ENCODE measurements at regions not wholly inside any gene's neighbourhood (a gene's known extent, or its start where the extent isn't known, plus 50 kb on each side); places are given as distances from the start of the nearest gene placed in this dataset.

GRCh38 chr5:163604013-163604412, 98.6 kb downstream of the MAT2B start:
- Histone ChIP-seq H3K36me3 (ENCODE audit: insufficient read depth, low read length) (no peaks in the 10 kb centered on the region), H2AFZ (ENCODE audit: low read depth, low read length) (no peak overlapping the region), H3K4me1 (ENCODE audit: insufficient read depth, low read length) (no peaks in the 10 kb centered on the region), H3K27me3 (ENCODE audit: insufficient read depth, low read length) (no peaks in the 10 kb centered on the region), H3K4me3 (ENCODE audit: low read length) (no peak overlapping the region), H3K9me3 (ENCODE audit: low read length) (no peaks in the 10 kb centered on the region)

- no peak overlapping the region for H2AFZ ChIP-seq (ENCODE audit: low read depth, low read length)
- no peaks in the 10 kb centered on the region for H3K9me3 ChIP-seq (ENCODE audit: low read length)
- no peaks in the 10 kb centered on the region for H3K36me3 ChIP-seq (ENCODE audit: insufficient read depth, low read length)
- H3K4me3 ChIP-seq (ENCODE audit: low read length), result no peak overlapping the region
- H3K4me1 ChIP-seq (ENCODE audit: insufficient read depth, low read length), result no peaks in the 10 kb centered on the region
- H3K27me3 ChIP-seq (ENCODE audit: insufficient read depth, low read length), result no peaks in the 10 kb centered on the region
Observed at GRCh38 chr5:163607256-163607655, 101.8 kb downstream of the MAT2B start.

- Histone ChIP-seq H3K9me3 (ENCODE audit: low read length) (no peaks in the 10 kb centered on the region), H3K4me1 (ENCODE audit: insufficient read depth, low read length) (no peaks in the 10 kb centered on the region), H2AFZ (ENCODE audit: low read depth, low read length) (no peak overlapping the region), H3K27me3 (ENCODE audit: insufficient read depth, low read length) (no peaks in the 10 kb centered on the region), H3K4me3 (ENCODE audit: low read length) (no peak overlapping the region), H3K36me3 (ENCODE audit: insufficient read depth, low read length) (no peaks in the 10 kb centered on the region)
Observed at GRCh38 chr5:163608621-163609020, 103.2 kb downstream of the MAT2B start.

- Histone ChIP-seq H3K27me3 (ENCODE audit: insufficient read depth, low read length) (no peaks in the 10 kb centered on the region), H3K4me1 (ENCODE audit: insufficient read depth, low read length) (no peaks in the 10 kb centered on the region), H2AFZ (ENCODE audit: low read depth, low read length) (no peak overlapping the region), H3K4me3 (ENCODE audit: low read length) (no peak overlapping the region), H3K36me3 (ENCODE audit: insufficient read depth, low read length) (no peaks in the 10 kb centered on the region), H3K9me3 (ENCODE audit: low read length) (no peaks in the 10 kb centered on the region)
Observed at GRCh38 chr5:163609910-163610309, 104.5 kb downstream of the MAT2B start.

GRCh38 chr5:163612358-163613149, 107.1 kb downstream of the MAT2B start:
- no peaks in the 10 kb centered on the region for H3K27me3 ChIP-seq (ENCODE audit: insufficient read depth, low read length)
- H3K4me1 ChIP-seq (ENCODE audit: insufficient read depth, low read length), result no peaks in the 10 kb centered on the region
- H3K9me3 ChIP-seq (ENCODE audit: low read length), result no peaks in the 10 kb centered on the region
- no peak overlapping the region for H3K4me3 ChIP-seq (ENCODE audit: low read length)
- H2AFZ ChIP-seq (ENCODE audit: low read depth, low read length), result no peak overlapping the region
- H3K36me3 ChIP-seq (ENCODE audit: insufficient read depth, low read length), result no peaks in the 10 kb centered on the region

- no peak overlapping the region for H2AFZ ChIP-seq (ENCODE audit: low read depth, low read length)
- no peaks in the 10 kb centered on the region for H3K36me3 ChIP-seq (ENCODE audit: insufficient read depth, low read length)
- no peaks in the 10 kb centered on the region for H3K4me1 ChIP-seq (ENCODE audit: insufficient read depth, low read length)
- H3K4me3 ChIP-seq (ENCODE audit: low read length), result no peak overlapping the region
- no peaks in the 10 kb centered on the region for H3K9me3 ChIP-seq (ENCODE audit: low read length)
- H3K27me3 ChIP-seq (ENCODE audit: insufficient read depth, low read length), result no peaks in the 10 kb centered on the region
Observed at GRCh38 chr5:163613150-163613442, 107.7 kb downstream of the MAT2B start.

GRCh38 chr5:163614787-163615186, 109.4 kb downstream of the MAT2B start:
- no peaks in the 10 kb centered on the region for H3K36me3 ChIP-seq (ENCODE audit: insufficient read depth, low read length)
- no peaks in the 10 kb centered on the region for H3K27me3 ChIP-seq (ENCODE audit: insufficient read depth, low read length)
- H3K4me3 ChIP-seq (ENCODE audit: low read length), result no peak overlapping the region
- no peaks in the 10 kb centered on the region for H3K9me3 ChIP-seq (ENCODE audit: low read length)
- H2AFZ ChIP-seq (ENCODE audit: low read depth, low read length), result no peak overlapping the region
- H3K4me1 ChIP-seq (ENCODE audit: insufficient read depth, low read length), result no peaks in the 10 kb centered on the region

- Histone ChIP-seq H3K36me3 (ENCODE audit: insufficient read depth, low read length) (no peaks in the 10 kb centered on the region), H2AFZ (ENCODE audit: low read depth, low read length) (no peak overlapping the region), H3K4me1 (ENCODE audit: insufficient read depth, low read length) (peaks cover 10% of the 10 kb centered on the region), H3K9me3 (ENCODE audit: low read length) (no peaks in the 10 kb centered on the region), H3K4me3 (ENCODE audit: low read length) (no peak overlapping the region), H3K27me3 (ENCODE audit: insufficient read depth, low read length) (no peaks in the 10 kb centered on the region)
Observed at GRCh38 chr5:163619273-163619934, 114.0 kb downstream of the MAT2B start.

GRCh38 chr5:163619951-163620350, 114.5 kb downstream of the MAT2B start:
- Histone ChIP-seq H3K4me3 (ENCODE audit: low read length) (no peak overlapping the region), H3K36me3 (ENCODE audit: insufficient read depth, low read length) (no peaks in the 10 kb centered on the region), H3K27me3 (ENCODE audit: insufficient read depth, low read length) (no peaks in the 10 kb centered on the region), H2AFZ (ENCODE audit: low read depth, low read length) (no peak overlapping the region), H3K4me1 (ENCODE audit: insufficient read depth, low read length) (peaks cover 10% of the 10 kb centered on the region), H3K9me3 (ENCODE audit: low read length) (no peaks in the 10 kb centered on the region)

- Histone ChIP-seq H3K27me3 (ENCODE audit: insufficient read depth, low read length) (no peaks in the 10 kb centered on the region), H3K4me3 (ENCODE audit: low read length) (no peak overlapping the region), H3K9me3 (ENCODE audit: low read length) (no peaks in the 10 kb centered on the region), H3K4me1 (ENCODE audit: insufficient read depth, low read length) (peaks cover 10% of the 10 kb centered on the region), H2AFZ (ENCODE audit: low read depth, low read length) (peak overlapping the region; percentile 34), H3K36me3 (ENCODE audit: insufficient read depth, low read length) (no peaks in the 10 kb centered on the region)
Observed at GRCh38 chr5:163622799-163623198, 117.4 kb downstream of the MAT2B start.

- Histone ChIP-seq H3K9me3 (ENCODE audit: low read length) (no peaks in the 10 kb centered on the region), H3K36me3 (ENCODE audit: insufficient read depth, low read length) (no peaks in the 10 kb centered on the region), H3K4me1 (ENCODE audit: insufficient read depth, low read length) (peaks cover 10% of the 10 kb centered on the region), H2AFZ (ENCODE audit: low read depth, low read length) (no peak overlapping the region), H3K4me3 (ENCODE audit: low read length) (no peak overlapping the region), H3K27me3 (ENCODE audit: insufficient read depth, low read length) (no peaks in the 10 kb centered on the region)
Observed at GRCh38 chr5:163623524-163623923, 118.1 kb downstream of the MAT2B start.

GRCh38 chr5:163623986-163624385, 118.6 kb downstream of the MAT2B start:
- Histone ChIP-seq H3K36me3 (ENCODE audit: insufficient read depth, low read length) (no peaks in the 10 kb centered on the region), H3K27me3 (ENCODE audit: insufficient read depth, low read length) (no peaks in the 10 kb centered on the region), H3K9me3 (ENCODE audit: low read length) (no peaks in the 10 kb centered on the region), H2AFZ (ENCODE audit: low read depth, low read length) (no peak overlapping the region), H3K4me3 (ENCODE audit: low read length) (no peak overlapping the region), H3K4me1 (ENCODE audit: insufficient read depth, low read length) (peaks cover 10% of the 10 kb centered on the region)

GRCh38 chr5:163624431-163624830, 119.0 kb downstream of the MAT2B start:
- Histone ChIP-seq H2AFZ (ENCODE audit: low read depth, low read length) (no peak overlapping the region), H3K4me3 (ENCODE audit: low read length) (no peak overlapping the region), H3K4me1 (ENCODE audit: insufficient read depth, low read length) (peaks cover 10% of the 10 kb centered on the region), H3K9me3 (ENCODE audit: low read length) (no peaks in the 10 kb centered on the region), H3K27me3 (ENCODE audit: insufficient read depth, low read length) (no peaks in the 10 kb centered on the region), H3K36me3 (ENCODE audit: insufficient read depth, low read length) (no peaks in the 10 kb centered on the region)

Measured in neuron (in vitro differentiated cells).